Astrocyte (in vitro differentiated cells and primary cell): ENCODE measurements at regions not wholly inside any gene's neighbourhood (a gene's known extent, or its start where the extent isn't known, plus 50 kb on each side); places are given as distances from the start of the nearest gene placed in this dataset.

Experiments used
- DNase-seq: peaks from one replicate; pipeline ENCODE4 v3.0.0-alpha.2; 2010; ENCODE audit warnings: low read depth
- FAIRE-seq: peaks from 2 replicates; lab custom pipeline; 2011; peaks lifted over from hg19 to GRCh38; lab: Jason Lieb, UNC
- H2AFZ ChIP-seq: 2 replicates; pipeline ENCODE4 v1.6.0; 2012; ENCODE audit warnings: low read depth, low read length, inconsistent platforms
- H3K27ac ChIP-seq: 2 replicates; pipeline ENCODE4 v1.5.1; 2011; ENCODE audit warnings: low read depth, low read length, inconsistent platforms
- H3K27me3 ChIP-seq: 2 replicates; pipeline ENCODE4 v1.6.0; 2011; ENCODE audit warnings: low read length, inconsistent platforms; ENCODE audit not compliant: insufficient read depth
- H3K36me3 ChIP-seq: 2 replicates; pipeline ENCODE4 v1.5.1; 2011; ENCODE audit warnings: low read length, inconsistent platforms; ENCODE audit not compliant: insufficient read depth
- H3K4me1 ChIP-seq: 2 replicates; pipeline ENCODE4 v1.5.1; 2011; ENCODE audit warnings: low read length, inconsistent platforms; ENCODE audit not compliant: insufficient read depth
- H3K4me2 ChIP-seq: 2 replicates; pipeline ENCODE4 v1.6.0; 2012; ENCODE audit warnings: low read length, inconsistent platforms
- H3K4me3 ChIP-seq: 2 replicates; pipeline ENCODE4 v1.5.1; 2011; ENCODE audit warnings: low read depth, mild to moderate bottlenecking, low read length, inconsistent platforms; ENCODE audit not compliant: insufficient read depth
- H3K79me2 ChIP-seq: 2 replicates; pipeline ENCODE4 v1.6.0; 2012; ENCODE audit warnings: mild to moderate bottlenecking, low read length, inconsistent platforms; ENCODE audit not compliant: insufficient read depth
- H3K9ac ChIP-seq: 2 replicates; pipeline ENCODE4 v1.6.0; 2012; ENCODE audit warnings: mild to moderate bottlenecking, low read length, inconsistent platforms
- H3K9me3 ChIP-seq: 2 replicates; pipeline ENCODE4 v1.5.1; 2012; ENCODE audit warnings: low read depth, mild to moderate bottlenecking, low read length, inconsistent platforms; ENCODE audit not compliant: insufficient read depth
- H4K20me1 ChIP-seq: 2 replicates; pipeline ENCODE4 v1.6.0; 2012; ENCODE audit warnings: low read length, inconsistent platforms; ENCODE audit not compliant: insufficient read depth
- H3K27ac Mint-ChIP-seq: one replicate; pipeline ENCODE4 v1.8.0; 2021; ENCODE audit warnings: mild to moderate bottlenecking, mixed read lengths; ENCODE audit not compliant: unreplicated experiment
- H3K27me3 Mint-ChIP-seq: one replicate; pipeline ENCODE4 v1.8.0; 2021; ENCODE audit warnings: low read depth, mixed read lengths; ENCODE audit not compliant: unreplicated experiment
- H3K36me3 Mint-ChIP-seq: one replicate; pipeline ENCODE4 v1.8.0; 2021; ENCODE audit warnings: low read depth, mixed read lengths; ENCODE audit not compliant: unreplicated experiment
- H3K4me1 Mint-ChIP-seq: one replicate; pipeline ENCODE4 v1.8.0; 2021; ENCODE audit warnings: low read depth, mixed read lengths; ENCODE audit not compliant: unreplicated experiment
- H3K4me3 Mint-ChIP-seq: one replicate; pipeline ENCODE4 v1.8.0; 2021; ENCODE audit warnings: mild to moderate bottlenecking, moderate library complexity, mixed read lengths; ENCODE audit not compliant: unreplicated experiment
- H3K9me3 Mint-ChIP-seq: one replicate; pipeline ENCODE4 v1.8.0; 2021; ENCODE audit warnings: mild to moderate bottlenecking, mixed read lengths; ENCODE audit not compliant: unreplicated experiment
- EZH2 ChIP-seq: IDR thresholded peaks from 2 replicates; pipeline ENCODE4 v1.6.1; 2012; ENCODE audit warnings: mild to moderate bottlenecking, low read length, inconsistent platforms; ENCODE audit not compliant: insufficient read depth
- TF ChIP-seq, protein P1 (sequence below): IDR thresholded peaks from 2 replicates; pipeline ENCODE4 v1.5.1; 2011; ENCODE audit warnings: low read depth, mild to moderate bottlenecking, inconsistent platforms, low read length, moderate library complexity; ENCODE audit not compliant: insufficient read depth

DNA sequence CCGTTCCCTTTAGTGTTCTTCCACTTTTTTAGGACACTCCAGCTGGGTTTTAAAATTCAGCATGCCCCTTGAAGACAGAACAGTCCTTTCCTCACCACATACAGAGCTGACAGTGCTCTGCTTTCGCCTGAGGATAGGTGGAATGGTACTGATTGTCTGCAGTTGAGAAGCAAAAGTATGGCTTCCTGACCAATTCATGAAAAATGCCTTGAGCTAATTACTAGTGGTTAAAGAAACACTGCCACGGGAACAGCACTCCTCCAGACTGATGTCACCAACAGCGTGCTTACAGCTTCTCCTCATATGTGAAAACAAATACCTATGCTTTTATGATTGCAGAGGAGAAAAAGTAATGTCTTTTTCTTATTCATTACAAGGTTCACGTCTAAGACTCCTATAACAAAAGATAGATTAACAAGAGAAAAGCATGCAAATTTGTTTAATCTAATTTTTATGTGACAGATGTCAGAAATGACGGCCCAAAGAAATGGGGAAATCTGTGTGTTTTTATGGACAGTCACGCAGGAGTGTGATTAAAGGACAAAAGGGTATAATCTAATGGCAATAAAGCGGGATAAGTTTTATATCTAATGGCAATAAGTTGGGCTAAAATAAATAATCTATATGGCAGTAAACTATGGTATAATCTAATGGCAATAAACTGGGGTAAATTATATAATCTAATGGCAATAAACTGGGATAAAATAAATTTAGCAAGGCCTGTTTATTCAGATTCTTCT is 123.4 kb upstream of the ARHGAP42 start:
- H3K79me2 ChIP-seq: no peaks in the 10 kb centered on the region
- Mint-ChIP-seq H3K4me3 (no peak overlapping the region), H3K9me3 (peaks cover 3% of the 10 kb centered on the region), H3K27me3 (no peaks in the 10 kb centered on the region), H3K36me3 (no peaks in the 10 kb centered on the region), H3K4me1 (peaks cover 38% of the 10 kb centered on the region), H3K27ac (peak overlapping the region; percentile 54)
- H3K27ac ChIP-seq: no peak overlapping the region
- peaks cover 22% of the 10 kb centered on the region for H3K4me1 ChIP-seq
- peak overlapping the region; percentile 5 for H2AFZ ChIP-seq
- no peaks in the 10 kb centered on the region for H3K9me3 ChIP-seq
- no peak overlapping the region for H3K4me3 ChIP-seq
- H4K20me1 ChIP-seq: no peaks in the 10 kb centered on the region
- peak overlapping the region; percentile 43 for H3K4me2 ChIP-seq
- H3K9ac ChIP-seq: no peak overlapping the region
- peak; percentile 77 for DNase-seq
- H3K27me3 ChIP-seq: no peaks in the 10 kb centered on the region
- H3K36me3 ChIP-seq: no peaks in the 10 kb centered on the region
- FAIRE-seq: no peak
- TF ChIP-seq, protein P1, sequence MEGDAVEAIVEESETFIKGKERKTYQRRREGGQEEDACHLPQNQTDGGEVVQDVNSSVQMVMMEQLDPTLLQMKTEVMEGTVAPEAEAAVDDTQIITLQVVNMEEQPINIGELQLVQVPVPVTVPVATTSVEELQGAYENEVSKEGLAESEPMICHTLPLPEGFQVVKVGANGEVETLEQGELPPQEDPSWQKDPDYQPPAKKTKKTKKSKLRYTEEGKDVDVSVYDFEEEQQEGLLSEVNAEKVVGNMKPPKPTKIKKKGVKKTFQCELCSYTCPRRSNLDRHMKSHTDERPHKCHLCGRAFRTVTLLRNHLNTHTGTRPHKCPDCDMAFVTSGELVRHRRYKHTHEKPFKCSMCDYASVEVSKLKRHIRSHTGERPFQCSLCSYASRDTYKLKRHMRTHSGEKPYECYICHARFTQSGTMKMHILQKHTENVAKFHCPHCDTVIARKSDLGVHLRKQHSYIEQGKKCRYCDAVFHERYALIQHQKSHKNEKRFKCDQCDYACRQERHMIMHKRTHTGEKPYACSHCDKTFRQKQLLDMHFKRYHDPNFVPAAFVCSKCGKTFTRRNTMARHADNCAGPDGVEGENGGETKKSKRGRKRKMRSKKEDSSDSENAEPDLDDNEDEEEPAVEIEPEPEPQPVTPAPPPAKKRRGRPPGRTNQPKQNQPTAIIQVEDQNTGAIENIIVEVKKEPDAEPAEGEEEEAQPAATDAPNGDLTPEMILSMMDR: no peak
- no peak for TF ChIP-seq EZH2

DNA sequence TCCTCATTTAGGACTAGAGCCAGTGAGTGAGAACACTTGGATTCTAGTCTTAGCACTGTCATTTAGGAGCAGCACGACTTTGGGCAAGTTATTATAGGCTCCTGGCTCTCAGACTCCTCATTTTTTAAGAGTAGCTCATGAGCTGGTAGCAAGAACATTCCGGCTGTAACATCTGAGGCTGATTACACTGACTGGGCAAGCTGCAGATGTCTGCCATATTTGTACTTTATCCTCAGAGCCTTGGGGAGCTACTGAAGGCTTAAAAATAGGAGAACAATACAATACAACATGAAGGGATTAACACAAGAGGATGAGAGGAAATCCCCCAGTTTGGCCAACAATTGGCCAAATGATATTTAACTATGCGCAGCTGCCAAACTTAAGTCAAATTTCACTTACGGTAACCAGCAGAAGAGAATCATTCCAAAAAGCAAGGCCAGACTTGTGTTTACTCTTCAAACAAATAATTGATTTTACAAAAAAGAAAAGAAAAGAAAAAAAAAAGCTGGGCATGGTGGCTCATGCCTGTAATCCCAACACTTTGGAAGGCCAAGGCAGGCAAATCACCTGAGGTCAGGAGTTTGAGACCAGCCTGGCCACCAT is 113.1 kb upstream of the ARHGAP42 start:
- Mint-ChIP-seq H3K4me1 (peaks cover 12% of the 10 kb centered on the region), H3K27me3 (no peaks in the 10 kb centered on the region), H3K36me3 (no peaks in the 10 kb centered on the region), H3K27ac (no peak overlapping the region), H3K9me3 (no peaks in the 10 kb centered on the region), H3K4me3 (no peak overlapping the region)
- peaks cover 8% of the 10 kb centered on the region for H3K4me1 ChIP-seq
- H4K20me1 ChIP-seq: no peaks in the 10 kb centered on the region
- H3K9me3 ChIP-seq: no peaks in the 10 kb centered on the region
- TF ChIP-seq EZH2: no peak
- TF ChIP-seq, protein P1: no peak
- no peaks in the 10 kb centered on the region for H3K79me2 ChIP-seq
- no peak overlapping the region for H3K4me2 ChIP-seq
- H3K36me3 ChIP-seq: no peaks in the 10 kb centered on the region
- H3K27me3 ChIP-seq: no peaks in the 10 kb centered on the region
- H3K27ac ChIP-seq: no peak overlapping the region
- FAIRE-seq (no peak), DNase-seq (no peak)
- no peak overlapping the region for H2AFZ ChIP-seq
- H3K4me3 ChIP-seq: no peak overlapping the region
- no peak overlapping the region for H3K9ac ChIP-seq
